Activated effector memory CD4-positive, alpha-beta T cell treated with anti-CD3 and anti-CD28 coated beads, Interleukin-2, amount 50 U/mL, for 16 hours (primary cell): ENCODE measurements at regions not wholly inside any gene's neighbourhood (a gene's known extent, or its start where the extent isn't known, plus 50 kb on each side); places are given as distances from the start of the nearest gene placed in this dataset.

ENCODE experiments used
- DNase-seq: peaks from one replicate; pipeline ENCODE4 v3.0.0-alpha.2; 2020

DNA sequence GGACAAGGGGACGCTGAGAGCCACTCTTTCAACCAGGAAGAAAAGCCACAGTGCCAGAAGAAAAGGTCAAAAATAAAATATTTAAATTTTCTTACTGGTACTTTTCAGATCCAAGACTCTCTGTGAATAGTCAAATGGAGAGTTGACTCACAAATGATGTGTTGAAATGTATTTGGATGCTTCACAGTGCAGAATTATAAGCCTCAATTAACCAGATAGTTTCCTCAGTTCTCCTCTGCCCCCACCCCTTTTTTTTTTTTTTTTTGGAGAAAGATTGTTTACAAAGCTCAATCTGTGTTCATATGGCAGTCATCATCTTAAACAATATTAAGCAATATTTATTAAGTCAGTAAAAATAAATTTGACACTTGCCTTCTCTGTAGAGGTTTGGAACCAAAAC is 470.8 kb downstream of the FGF9 start:
- no peak for DNase-seq

- DNase-seq = no peak
These were observed 472.8 kb downstream of the FGF9 start for GRCh38 chr13:22143671-22144070.

DNA sequence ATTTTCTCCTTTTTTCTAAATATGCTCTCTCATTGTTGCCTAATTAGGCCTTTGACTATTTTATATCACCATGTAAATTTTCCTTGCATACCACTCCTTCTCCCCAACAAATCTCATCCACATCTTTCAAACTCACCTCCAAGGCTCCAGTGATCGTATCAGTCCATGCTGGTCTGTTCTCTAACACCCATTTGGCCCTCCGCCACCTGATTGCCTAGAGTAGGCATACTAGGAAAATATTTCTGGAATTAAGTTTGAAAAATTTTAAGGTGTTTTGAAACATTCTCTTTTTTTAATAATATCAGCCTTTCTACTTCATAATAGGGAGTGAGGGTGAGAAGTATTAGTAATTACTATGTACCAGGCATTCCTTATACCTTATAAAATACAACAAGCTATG is 473.9 kb downstream of the FGF9 start:
- DNase-seq = no peak

- DNase-seq = no peak
These were observed 477.3 kb downstream of the FGF9 start for GRCh38 chr13:22148187-22148586.

- no peak for DNase-seq
These were observed 481.9 kb downstream of the FGF9 start for GRCh38 chr13:22152751-22153150.

GRCh38 chr13:22154041-22154440 is 483.2 kb downstream of the FGF9 start:
- DNase-seq = no peak

DNA sequence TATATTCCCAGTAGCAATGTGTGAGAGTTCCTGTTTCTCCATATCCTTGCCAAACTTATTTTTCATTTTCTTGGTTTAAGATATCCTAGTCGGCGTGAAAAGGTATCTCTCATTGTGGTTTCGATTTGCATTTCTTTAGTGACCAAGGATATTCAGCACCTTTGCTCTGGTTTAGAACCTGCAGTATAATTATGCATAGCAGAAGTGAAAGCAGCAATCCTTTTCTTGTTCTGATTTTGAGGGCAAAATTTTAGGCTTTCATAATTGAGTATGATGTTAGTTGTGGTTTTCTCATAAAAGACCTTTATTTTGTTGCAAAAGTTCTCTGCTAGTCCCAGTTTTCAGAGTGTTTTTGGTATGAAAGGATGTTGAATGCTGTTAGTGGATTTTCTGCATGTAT is 491.0 kb downstream of the FGF9 start:
- no peak for DNase-seq

- DNase-seq = no peak
These were observed 492.0 kb downstream of the FGF9 start for GRCh38 chr13:22162889-22163288.

- DNase-seq = no peak
These were observed 497.7 kb downstream of the FGF9 start for GRCh38 chr13:22168437-22169190.

- no peak for DNase-seq
These were observed 498.6 kb downstream of the FGF9 start for GRCh38 chr13:22169473-22169872.

GRCh38 chr13:22173610-22174009 is 502.7 kb downstream of the FGF9 start:
- DNase-seq = no peak

DNA sequence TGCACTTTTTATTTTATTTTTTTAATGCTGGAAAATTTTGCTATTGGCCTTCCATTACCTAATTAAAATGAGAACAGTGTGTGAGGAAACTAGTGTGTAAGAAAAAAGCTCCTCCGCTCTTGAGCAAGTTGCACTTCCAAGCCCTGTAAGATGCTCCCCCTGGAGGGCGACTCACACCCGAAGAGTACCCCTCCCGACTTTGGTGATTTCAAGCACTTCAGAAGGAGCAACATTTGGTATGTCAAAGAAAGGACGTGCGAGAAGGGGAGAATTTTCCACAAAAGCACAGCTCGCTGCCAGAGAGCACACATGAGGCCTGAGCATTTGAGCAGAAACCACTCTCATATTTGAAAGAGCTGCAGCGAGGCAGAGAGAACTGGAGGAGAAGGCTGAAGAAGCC is 504.4 kb downstream of the FGF9 start:
- no peak for DNase-seq

- DNase-seq = no peak
These were observed 504.9 kb downstream of the FGF9 start for GRCh38 chr13:22175815-22176214.

DNA sequence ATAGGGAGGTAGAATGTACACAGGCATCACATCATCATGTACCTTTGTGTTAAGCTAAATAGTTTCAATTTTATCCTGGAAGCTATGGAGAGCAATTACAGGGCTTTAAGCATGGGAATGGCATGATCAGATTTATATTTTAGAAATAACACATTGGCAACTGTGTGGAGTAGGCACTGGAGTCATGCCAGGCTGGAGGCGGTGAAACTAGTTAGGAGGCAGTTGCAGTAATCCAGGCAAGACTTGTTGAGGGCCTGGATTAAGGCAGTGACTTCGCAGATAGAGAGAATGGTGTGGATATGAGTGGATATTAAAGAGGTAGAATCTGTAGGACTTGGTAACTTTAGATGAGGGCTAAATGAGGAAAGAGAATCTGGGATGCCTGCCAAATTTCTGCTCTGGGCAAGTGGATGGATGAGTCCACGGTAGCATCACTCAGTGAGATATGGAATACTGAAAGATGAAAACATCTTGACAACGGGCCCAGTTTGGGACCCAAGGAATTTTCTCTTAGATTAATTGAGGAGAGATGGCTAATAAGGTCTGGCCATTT is 506.2 kb downstream of the FGF9 start:
- DNase-seq = no peak

GRCh38 chr13:22178878-22179277 is 508.0 kb downstream of the FGF9 start:
- no peak for DNase-seq

DNA sequence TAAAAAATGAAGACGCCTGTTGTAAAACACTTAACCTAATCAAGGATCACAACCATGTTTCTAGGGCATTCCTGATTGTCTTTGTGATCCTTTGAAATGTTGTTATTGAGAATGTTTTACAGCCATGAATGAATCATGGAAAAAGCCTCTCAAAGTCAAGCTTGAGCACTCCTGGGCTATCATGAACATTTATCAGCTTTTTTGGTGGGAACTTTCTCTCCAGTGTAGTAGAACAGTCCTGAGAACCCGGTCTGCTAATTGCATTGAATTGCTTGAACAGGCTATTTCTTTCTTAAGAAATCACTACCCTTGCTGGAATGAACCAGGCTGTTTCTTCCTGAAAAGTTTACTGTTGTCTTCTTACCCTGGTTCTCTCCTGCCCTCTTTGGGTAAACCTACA is 516.5 kb downstream of the FGF9 start:
- no peak for DNase-seq

- DNase-seq = no peak
These were observed 518.5 kb downstream of the FGF9 start for GRCh38 chr13:22189176-22190048.

- no peak for DNase-seq
These were observed 522.2 kb downstream of the FGF9 start for GRCh38 chr13:22193070-22193469.

DNA sequence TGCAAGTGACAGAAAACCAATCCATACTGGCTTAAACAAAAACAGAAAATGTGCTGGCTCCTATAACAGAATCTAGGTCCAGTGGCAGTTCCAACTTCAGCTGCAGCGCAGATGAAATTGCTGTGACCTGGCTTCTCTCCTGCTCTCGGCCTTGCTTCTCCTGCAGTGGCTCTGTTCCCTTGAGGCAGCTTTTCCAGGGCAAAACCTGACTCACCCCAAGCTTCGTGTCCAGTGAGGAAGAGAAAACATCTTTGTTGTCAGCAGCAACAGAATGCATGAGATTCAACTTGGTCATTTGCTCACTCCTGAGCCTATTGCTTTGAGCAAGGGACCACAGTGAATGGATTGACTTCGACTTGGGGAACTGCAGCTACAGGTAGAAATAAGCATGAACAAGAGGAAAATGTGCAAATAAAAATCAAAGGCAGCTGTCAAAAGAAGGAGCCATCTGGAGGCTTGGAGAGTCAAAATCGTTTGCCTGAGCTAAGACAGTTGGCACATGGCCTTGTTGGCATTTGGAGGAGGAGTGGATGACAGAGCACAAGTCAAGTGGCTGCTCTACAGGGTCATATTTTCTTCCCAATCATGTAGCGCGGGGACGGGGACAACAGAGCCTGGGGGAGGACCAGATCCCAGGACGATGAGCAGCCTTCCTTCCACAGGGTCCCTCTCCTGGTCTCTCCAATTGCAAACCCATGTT is 523.4 kb downstream of the FGF9 start:
- no peak for DNase-seq

GRCh38 chr13:22195726-22196125 is 524.9 kb downstream of the FGF9 start:
- no peak for DNase-seq

- no peak for DNase-seq
These were observed 525.9 kb downstream of the FGF9 start for GRCh38 chr13:22196777-22197176.

GRCh38 chr13:22198001-22198400 is 527.1 kb downstream of the FGF9 start:
- no peak for DNase-seq

- no peak for DNase-seq
These were observed 527.9 kb downstream of the FGF9 start for GRCh38 chr13:22198641-22199217.
